ENCODE measurements at regions not wholly inside any gene's neighbourhood (a gene's known extent, or its start where the extent isn't known, plus 50 kb on each side); places are given as distances from the start of the nearest gene placed in this dataset.

DNA sequence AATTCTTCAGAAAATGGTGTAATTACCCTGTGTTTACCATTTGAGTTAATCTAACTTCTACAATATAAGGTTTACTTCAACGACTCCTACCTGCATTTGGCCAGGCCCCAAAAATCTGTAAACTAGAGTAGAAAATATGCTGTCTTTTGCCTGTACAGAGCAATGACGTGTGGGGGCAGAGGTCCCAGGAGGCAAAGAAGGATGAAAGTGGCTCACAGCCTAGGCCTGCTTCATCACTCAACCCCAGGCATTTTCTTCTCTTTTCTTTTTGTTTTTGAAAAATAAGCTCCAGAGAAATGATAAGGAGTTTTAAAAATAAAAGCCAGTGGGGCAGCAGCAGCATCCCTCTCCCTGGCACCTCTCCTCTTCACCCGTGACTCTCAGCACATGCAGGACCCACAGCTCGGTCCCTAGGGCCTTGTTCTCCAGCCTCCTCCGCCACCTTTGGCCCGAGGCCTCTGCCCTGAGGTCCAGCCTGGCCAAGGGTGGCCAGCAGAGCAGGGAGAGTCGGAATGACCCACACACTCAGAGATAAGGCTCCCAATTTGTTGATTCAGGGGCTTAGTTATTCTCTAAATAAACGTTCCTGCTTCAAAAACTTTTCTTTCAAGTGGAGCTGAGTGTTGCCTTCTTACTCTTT, 76.6 kb upstream of the ADRA1D start:
- no peak for TF ChIP-seq EZH2 (IDR thresholded peaks at IDR 0.05; ENCODE audit: borderline replicate concordance, low read depth, low read length, severe bottlenecking)
- TF ChIP-seq CTCF (IDR thresholded peaks at IDR 0.05; ENCODE audit: extremely low read depth in 1 of 2, insufficient read depth in 1 of 2, low read depth in 1 of 2, low read length in 2 of 2) = no peak
- no peak for TF ChIP-seq MYC (IDR thresholded peaks at IDR 0.05; ENCODE audit: low read depth, low read length)
- TF ChIP-seq POLR2A (IDR thresholded peaks at IDR 0.05; ENCODE audit: low read depth, low read length) = no peak
- no peak for TF ChIP-seq FOS (IDR thresholded peaks at IDR 0.05; ENCODE audit: borderline replicate concordance, insufficient read depth, low read length)
